Astrocyte (in vitro differentiated cells and primary cell): ENCODE measurements at regions not wholly inside any gene's neighbourhood (a gene's known extent, or its start where the extent isn't known, plus 50 kb on each side); places are given as distances from the start of the nearest gene placed in this dataset.

ENCODE experiments used
- EZH2 ChIP-seq: IDR thresholded peaks from 2 replicates; pipeline ENCODE4 v1.6.1; 2012; ENCODE audit warnings: mild to moderate bottlenecking, low read length, inconsistent platforms; ENCODE audit not compliant: insufficient read depth
- TF ChIP-seq, protein P1 (sequence below): IDR thresholded peaks from 2 replicates; pipeline ENCODE4 v1.5.1; 2011; ENCODE audit warnings: low read depth, mild to moderate bottlenecking, inconsistent platforms, low read length, moderate library complexity; ENCODE audit not compliant: insufficient read depth

- TF ChIP-seq, protein P1, sequence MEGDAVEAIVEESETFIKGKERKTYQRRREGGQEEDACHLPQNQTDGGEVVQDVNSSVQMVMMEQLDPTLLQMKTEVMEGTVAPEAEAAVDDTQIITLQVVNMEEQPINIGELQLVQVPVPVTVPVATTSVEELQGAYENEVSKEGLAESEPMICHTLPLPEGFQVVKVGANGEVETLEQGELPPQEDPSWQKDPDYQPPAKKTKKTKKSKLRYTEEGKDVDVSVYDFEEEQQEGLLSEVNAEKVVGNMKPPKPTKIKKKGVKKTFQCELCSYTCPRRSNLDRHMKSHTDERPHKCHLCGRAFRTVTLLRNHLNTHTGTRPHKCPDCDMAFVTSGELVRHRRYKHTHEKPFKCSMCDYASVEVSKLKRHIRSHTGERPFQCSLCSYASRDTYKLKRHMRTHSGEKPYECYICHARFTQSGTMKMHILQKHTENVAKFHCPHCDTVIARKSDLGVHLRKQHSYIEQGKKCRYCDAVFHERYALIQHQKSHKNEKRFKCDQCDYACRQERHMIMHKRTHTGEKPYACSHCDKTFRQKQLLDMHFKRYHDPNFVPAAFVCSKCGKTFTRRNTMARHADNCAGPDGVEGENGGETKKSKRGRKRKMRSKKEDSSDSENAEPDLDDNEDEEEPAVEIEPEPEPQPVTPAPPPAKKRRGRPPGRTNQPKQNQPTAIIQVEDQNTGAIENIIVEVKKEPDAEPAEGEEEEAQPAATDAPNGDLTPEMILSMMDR: no peak
- TF ChIP-seq EZH2: no peak
Observed at GRCh38 chr10:33095867-33096815, 138.1 kb upstream of the ITGB1 start.
